PFSK-1 (cell line): ENCODE measurements at regions not wholly inside any gene's neighbourhood (a gene's known extent, or its start where the extent isn't known, plus 50 kb on each side); places are given as distances from the start of the nearest gene placed in this dataset.

Source experiments
- FOXP2 ChIP-seq: optimal IDR thresholded peaks from 2 replicates; pipeline ENCODE3; 2011; ENCODE audit warnings: borderline replicate concordance, control low read depth, inconsistent platforms; ENCODE audit not compliant: insufficient read depth; ENCODE audit errors: extremely low read length, extremely low read depth
- POLR2AphosphoS5 ChIP-seq: IDR thresholded peaks from 2 replicates; pipeline ENCODE4 v1.6.1; 2012; ENCODE audit warnings: low read depth, mild to moderate bottlenecking, control low read depth, low read length, moderate library complexity
- SIN3A ChIP-seq: IDR thresholded peaks from 2 replicates; pipeline ENCODE4 v1.6.1; 2012; ENCODE audit warnings: mild to moderate bottlenecking, low read length, moderate library complexity, borderline replicate concordance; ENCODE audit not compliant: insufficient read depth
- TAF1 ChIP-seq: IDR thresholded peaks from 2 replicates; pipeline ENCODE4 v1.6.1; 2012; ENCODE audit warnings: low read length, control low read depth, borderline replicate concordance; ENCODE audit not compliant: insufficient read depth
- TF ChIP-seq, protein P1 (sequence below), 2 experiments: IDR thresholded peaks; 2 replicates each; pipeline versions ENCODE4 v1.6.1 to v1.8.0; 2011 to 2012; ENCODE audit warnings: low read depth in 2 of 2, low read length in 2 of 2, control low read depth in 1 of 2, inconsistent platforms in 1 of 2, mild to moderate bottlenecking in 1 of 2, moderate library complexity in 1 of 2; ENCODE audit not compliant: insufficient read depth in 1 of 2

- no peak for TF ChIP-seq TAF1
- no peak for TF ChIP-seq POLR2AphosphoS5
- no peak for TF ChIP-seq FOXP2
These were observed 429.4 kb upstream of the DIPK2B start for GRCh38 chrX:45630078-45630477.

- TF ChIP-seq, protein P1, sequence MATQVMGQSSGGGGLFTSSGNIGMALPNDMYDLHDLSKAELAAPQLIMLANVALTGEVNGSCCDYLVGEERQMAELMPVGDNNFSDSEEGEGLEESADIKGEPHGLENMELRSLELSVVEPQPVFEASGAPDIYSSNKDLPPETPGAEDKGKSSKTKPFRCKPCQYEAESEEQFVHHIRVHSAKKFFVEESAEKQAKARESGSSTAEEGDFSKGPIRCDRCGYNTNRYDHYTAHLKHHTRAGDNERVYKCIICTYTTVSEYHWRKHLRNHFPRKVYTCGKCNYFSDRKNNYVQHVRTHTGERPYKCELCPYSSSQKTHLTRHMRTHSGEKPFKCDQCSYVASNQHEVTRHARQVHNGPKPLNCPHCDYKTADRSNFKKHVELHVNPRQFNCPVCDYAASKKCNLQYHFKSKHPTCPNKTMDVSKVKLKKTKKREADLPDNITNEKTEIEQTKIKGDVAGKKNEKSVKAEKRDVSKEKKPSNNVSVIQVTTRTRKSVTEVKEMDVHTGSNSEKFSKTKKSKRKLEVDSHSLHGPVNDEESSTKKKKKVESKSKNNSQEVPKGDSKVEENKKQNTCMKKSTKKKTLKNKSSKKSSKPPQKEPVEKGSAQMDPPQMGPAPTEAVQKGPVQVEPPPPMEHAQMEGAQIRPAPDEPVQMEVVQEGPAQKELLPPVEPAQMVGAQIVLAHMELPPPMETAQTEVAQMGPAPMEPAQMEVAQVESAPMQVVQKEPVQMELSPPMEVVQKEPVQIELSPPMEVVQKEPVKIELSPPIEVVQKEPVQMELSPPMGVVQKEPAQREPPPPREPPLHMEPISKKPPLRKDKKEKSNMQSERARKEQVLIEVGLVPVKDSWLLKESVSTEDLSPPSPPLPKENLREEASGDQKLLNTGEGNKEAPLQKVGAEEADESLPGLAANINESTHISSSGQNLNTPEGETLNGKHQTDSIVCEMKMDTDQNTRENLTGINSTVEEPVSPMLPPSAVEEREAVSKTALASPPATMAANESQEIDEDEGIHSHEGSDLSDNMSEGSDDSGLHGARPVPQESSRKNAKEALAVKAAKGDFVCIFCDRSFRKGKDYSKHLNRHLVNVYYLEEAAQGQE (IDR thresholded peaks at IDR 0.05; ENCODE audit: insufficient read depth in 1 of 2, low read depth in 2 of 2, low read length in 2 of 2): no peak
- TF ChIP-seq POLR2AphosphoS5: no peak
- TF ChIP-seq TAF1: no peak
These were observed 427.4 kb upstream of the DIPK2B start for GRCh38 chrX:45628041-45628440.

DNA sequence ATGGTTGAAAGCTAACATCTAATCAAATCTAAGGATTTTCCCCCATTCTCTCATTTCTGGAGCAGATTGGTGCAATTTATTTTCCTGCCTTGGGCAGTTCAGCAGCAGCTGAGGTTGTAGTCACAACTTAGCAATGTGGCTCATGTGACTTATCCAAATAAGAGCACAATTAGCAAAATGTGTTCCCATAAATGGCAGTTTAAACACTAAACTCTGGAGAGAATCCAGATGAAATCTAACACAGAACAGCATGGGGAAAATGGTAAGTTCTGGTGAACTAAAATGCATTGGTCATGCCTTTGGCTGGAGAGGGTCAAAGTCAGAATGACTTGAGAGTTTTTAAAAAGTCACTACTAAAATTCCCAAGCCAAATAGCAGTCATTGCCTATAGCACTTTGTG is 422.6 kb upstream of the DIPK2B start:
- TF ChIP-seq TAF1: no peak
- no peak for TF ChIP-seq FOXP2
- TF ChIP-seq SIN3A: no peak
- TF ChIP-seq, protein P1 (IDR thresholded peaks at IDR 0.05; ENCODE audit: insufficient read depth in 1 of 2, low read depth in 2 of 2, low read length in 2 of 2): no peak
- no peak for TF ChIP-seq POLR2AphosphoS5

DNA sequence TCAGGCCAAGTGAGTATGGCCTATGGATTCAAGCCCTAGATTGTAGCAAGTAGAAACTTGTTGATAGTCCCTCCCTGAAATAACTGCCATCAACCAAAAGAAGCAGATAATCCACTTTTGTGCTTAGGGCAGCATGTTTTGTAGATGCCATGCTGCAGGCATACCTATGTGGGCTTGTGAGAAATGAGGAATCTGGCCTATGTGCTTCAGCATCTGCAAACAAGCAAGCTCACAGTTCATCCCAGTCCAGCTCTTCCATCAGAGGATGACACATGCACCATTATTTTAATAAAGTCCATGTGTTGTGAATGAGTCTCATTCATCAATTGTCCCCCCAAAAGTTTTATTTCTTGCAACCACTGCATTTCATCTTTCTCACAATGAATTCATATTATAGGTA is 421.9 kb upstream of the DIPK2B start:
- TF ChIP-seq FOXP2 (no peak), TAF1 (no peak), POLR2AphosphoS5 (no peak), SIN3A (no peak)
- TF ChIP-seq, protein P1 (IDR thresholded peaks at IDR 0.05; ENCODE audit: insufficient read depth in 1 of 2, low read depth in 2 of 2, low read length in 2 of 2): no peak

DNA sequence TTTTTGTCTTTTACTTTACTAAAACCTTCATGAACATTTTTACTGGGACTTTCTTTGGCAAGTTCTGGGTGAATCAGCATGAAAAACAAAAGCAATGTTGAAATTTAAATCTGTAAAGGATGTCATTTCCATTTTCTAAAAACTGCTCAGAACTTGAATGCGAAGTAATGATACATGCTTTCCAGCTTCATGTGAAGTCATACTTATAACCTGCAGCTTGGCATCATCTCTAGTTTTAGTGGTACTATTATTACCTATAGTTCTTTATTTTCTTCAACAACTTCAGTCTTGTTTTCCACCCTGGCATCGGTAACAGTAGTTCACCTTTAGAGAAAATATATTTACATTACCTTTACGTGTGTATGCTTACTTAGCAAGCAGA is 421.4 kb upstream of the DIPK2B start:
- TF ChIP-seq SIN3A (no peak), POLR2AphosphoS5 (no peak), FOXP2 (no peak), TAF1 (no peak)
- TF ChIP-seq, protein P1 (IDR thresholded peaks at IDR 0.05; ENCODE audit: insufficient read depth in 1 of 2, low read depth in 2 of 2, low read length in 2 of 2): no peak
